ENCODE measurements at regions not wholly inside any gene's neighbourhood (a gene's known extent, or its start where the extent isn't known, plus 50 kb on each side); places are given as distances from the start of the nearest gene placed in this dataset.

DNA sequence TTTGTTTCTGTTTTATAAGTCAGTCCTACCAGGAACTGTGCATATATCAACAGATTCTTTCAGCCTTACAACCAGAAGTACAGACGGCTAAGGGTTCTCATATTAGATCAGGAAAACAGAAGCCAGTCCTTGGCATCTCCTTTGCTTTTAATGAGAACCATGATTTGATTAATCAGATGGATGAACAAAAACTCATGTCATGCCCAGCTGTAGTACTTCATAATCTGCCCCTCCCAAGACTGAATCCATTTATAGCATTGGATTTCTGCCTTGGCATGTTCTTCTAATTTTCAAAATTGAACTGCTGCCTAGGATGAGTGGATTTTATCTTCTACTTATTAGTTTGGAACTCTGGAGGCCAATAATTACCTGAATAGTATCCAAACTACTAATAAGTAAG, 617.2 kb downstream of the SLITRK5 start:
- TF ChIP-seq EZH2 (IDR thresholded peaks at IDR 0.05; ENCODE audit: low read depth), result no peak
- TF ChIP-seq, protein P1, sequence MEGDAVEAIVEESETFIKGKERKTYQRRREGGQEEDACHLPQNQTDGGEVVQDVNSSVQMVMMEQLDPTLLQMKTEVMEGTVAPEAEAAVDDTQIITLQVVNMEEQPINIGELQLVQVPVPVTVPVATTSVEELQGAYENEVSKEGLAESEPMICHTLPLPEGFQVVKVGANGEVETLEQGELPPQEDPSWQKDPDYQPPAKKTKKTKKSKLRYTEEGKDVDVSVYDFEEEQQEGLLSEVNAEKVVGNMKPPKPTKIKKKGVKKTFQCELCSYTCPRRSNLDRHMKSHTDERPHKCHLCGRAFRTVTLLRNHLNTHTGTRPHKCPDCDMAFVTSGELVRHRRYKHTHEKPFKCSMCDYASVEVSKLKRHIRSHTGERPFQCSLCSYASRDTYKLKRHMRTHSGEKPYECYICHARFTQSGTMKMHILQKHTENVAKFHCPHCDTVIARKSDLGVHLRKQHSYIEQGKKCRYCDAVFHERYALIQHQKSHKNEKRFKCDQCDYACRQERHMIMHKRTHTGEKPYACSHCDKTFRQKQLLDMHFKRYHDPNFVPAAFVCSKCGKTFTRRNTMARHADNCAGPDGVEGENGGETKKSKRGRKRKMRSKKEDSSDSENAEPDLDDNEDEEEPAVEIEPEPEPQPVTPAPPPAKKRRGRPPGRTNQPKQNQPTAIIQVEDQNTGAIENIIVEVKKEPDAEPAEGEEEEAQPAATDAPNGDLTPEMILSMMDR (conservative IDR thresholded peaks at IDR 0.05), result no peak
